Fibroblast of lung (primary cell): ENCODE measurements at regions not wholly inside any gene's neighbourhood (a gene's known extent, or its start where the extent isn't known, plus 50 kb on each side); places are given as distances from the start of the nearest gene placed in this dataset.

Source experiments
- DNase-seq, 2 donors: peaks; one replicate each; pipeline versions ENCODE4 v3.0.0 to v3.0.0-alpha.2; 2010; ENCODE audit warnings: low read depth in 2 of 2
- H2AFZ ChIP-seq: 2 replicates; pipeline ENCODE4 v1.5.1; 2012; ENCODE audit warnings: low read length, control low read depth, inconsistent platforms
- H3K27ac ChIP-seq: 2 replicates; pipeline ENCODE4 v1.5.1; 2011; ENCODE audit warnings: low read length, control low read depth; ENCODE audit not compliant: insufficient read depth
- H3K27me3 ChIP-seq: 2 replicates; pipeline ENCODE4 v1.5.1; 2011; ENCODE audit warnings: mild to moderate bottlenecking, low read length; ENCODE audit not compliant: control insufficient read depth, insufficient read depth
- H3K36me3 ChIP-seq: 2 replicates; pipeline ENCODE4 v1.5.1; 2011; ENCODE audit warnings: low read length; ENCODE audit not compliant: control insufficient read depth, insufficient read depth
- H3K4me1 ChIP-seq: 2 replicates; pipeline ENCODE4 v1.5.1; 2011; ENCODE audit warnings: low read length; ENCODE audit not compliant: control insufficient read depth, insufficient read depth; ENCODE audit errors: extremely low read depth
- H3K4me2 ChIP-seq: 2 replicates; pipeline ENCODE4 v1.5.1; 2011; ENCODE audit warnings: low read length, control low read depth; ENCODE audit not compliant: insufficient read depth; ENCODE audit errors: extremely low read depth
- H3K4me3 ChIP-seq, 4 experiments: fragments of 200-600 bp in 1 of 4; sonication (generic) in 1 of 4; replicated peaks in 1 of 4; 2 replicates each; pipeline ENCODE4 v1.5.1; 2011 to 2016; ENCODE audit warnings: low read length in 4 of 4, low read depth in 3 of 4, mild to moderate bottlenecking in 3 of 4, control low read depth in 2 of 4, inconsistent platforms in 1 of 4, mixed read lengths in 1 of 4; ENCODE audit not compliant: insufficient read depth in 1 of 4; ENCODE audit errors: control extremely low read depth in 1 of 4
- H3K79me2 ChIP-seq: 2 replicates; pipeline ENCODE4 v1.5.1; 2012; ENCODE audit warnings: mild to moderate bottlenecking, low read length, inconsistent platforms; ENCODE audit not compliant: control insufficient read depth, insufficient read depth
- H3K9ac ChIP-seq: 2 replicates; pipeline ENCODE4 v1.5.1; 2011; ENCODE audit warnings: mild to moderate bottlenecking, low read length, control low read depth; ENCODE audit not compliant: insufficient read depth
- H3K9me3 ChIP-seq: 2 replicates; pipeline ENCODE4 v1.5.1; 2012; ENCODE audit warnings: low read depth, low read length; ENCODE audit not compliant: control insufficient read depth, insufficient read depth
- H4K20me1 ChIP-seq: 2 replicates; pipeline ENCODE4 v1.5.1; 2011; ENCODE audit warnings: low read length; ENCODE audit not compliant: control insufficient read depth, insufficient read depth; ENCODE audit errors: extremely low read depth
- CTCF ChIP-seq, 2 donors: IDR thresholded peaks in 1 of 2; conservative IDR thresholded peaks in 1 of 2; 1 replicate in 1 of 2; 2 replicates in 1 of 2; pipeline ENCODE4 v1.5.1; 2011 to 2012; ENCODE audit warnings: low read length in 2 of 2, control low read depth in 1 of 2, inconsistent platforms in 1 of 2, low read depth in 1 of 2, mild to moderate bottlenecking in 1 of 2
- EZH2 ChIP-seq: IDR thresholded peaks from 2 replicates; pipeline ENCODE4 v1.5.1; 2012; ENCODE audit warnings: low read length, control low read depth, mild to moderate bottlenecking; ENCODE audit errors: missing control alignments

DNA sequence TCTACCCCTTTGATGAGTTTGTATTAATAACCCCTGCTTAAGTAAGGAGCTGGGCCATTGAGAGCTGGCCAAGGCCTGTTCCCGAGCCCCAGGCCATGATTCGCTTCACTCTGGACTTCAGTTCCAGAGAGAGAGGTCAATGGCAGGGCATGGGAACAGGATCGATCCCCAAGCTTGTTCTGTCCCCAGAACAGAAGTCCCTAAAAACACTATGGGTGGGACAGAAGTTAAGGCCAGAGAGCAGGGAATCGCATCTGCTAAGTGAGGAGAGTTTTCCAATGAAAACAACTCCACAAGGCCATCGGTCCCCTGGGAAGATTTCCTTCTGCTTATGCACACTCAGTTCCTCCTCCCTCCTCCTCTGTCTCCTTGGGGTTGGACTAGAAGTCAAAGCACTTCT, 159.6 kb downstream of the LSM5 start:
- no peaks in the 10 kb centered on the region for H4K20me1 ChIP-seq
- H3K36me3 ChIP-seq, result no peaks in the 10 kb centered on the region
- no peak overlapping the region for H3K9ac ChIP-seq
- no peaks in the 10 kb centered on the region for H3K79me2 ChIP-seq
- H3K9me3 ChIP-seq, result no peaks in the 10 kb centered on the region
- no peak overlapping the region for H2AFZ ChIP-seq
- no peak overlapping the region for H3K27ac ChIP-seq
- H3K27me3 ChIP-seq, result no peaks in the 10 kb centered on the region
- no peak for DNase-seq
- no peak overlapping the region for H3K4me2 ChIP-seq
- H3K4me1 ChIP-seq, result no peaks in the 10 kb centered on the region
- TF ChIP-seq EZH2 (no peak), CTCF (conservative IDR thresholded peaks at IDR 0.05 in 1 of 2, IDR thresholded peaks at IDR 0.05 in 1 of 2; ENCODE audit: low read depth in 1 of 2, low read length in 2 of 2) (no peak)
- H3K4me3 ChIP-seq, result no peak overlapping the region

GRCh38 chr7:32326078-32326477, 164.1 kb downstream of the LSM5 start:
- Histone ChIP-seq H3K36me3 (no peaks in the 10 kb centered on the region), H3K4me1 (no peaks in the 10 kb centered on the region), H3K4me3 (no peak overlapping the region), H2AFZ (no peak overlapping the region), H4K20me1 (no peaks in the 10 kb centered on the region), H3K27ac (no peak overlapping the region), H3K27me3 (no peaks in the 10 kb centered on the region), H3K4me2 (no peak overlapping the region), H3K79me2 (no peaks in the 10 kb centered on the region), H3K9ac (no peak overlapping the region), H3K9me3 (no peaks in the 10 kb centered on the region)
- no peak for DNase-seq
- TF ChIP-seq EZH2 (no peak), CTCF (conservative IDR thresholded peaks at IDR 0.05 in 1 of 2, IDR thresholded peaks at IDR 0.05 in 1 of 2; ENCODE audit: low read depth in 1 of 2, low read length in 2 of 2) (no peak)

- DNase-seq, result no peak
- Histone ChIP-seq H3K27me3 (no peaks in the 10 kb centered on the region), H3K36me3 (no peaks in the 10 kb centered on the region), H3K9me3 (no peaks in the 10 kb centered on the region), H3K4me3 (no peak overlapping the region), H3K79me2 (no peaks in the 10 kb centered on the region), H3K4me1 (no peaks in the 10 kb centered on the region), H3K27ac (no peak overlapping the region), H3K4me2 (no peak overlapping the region), H3K9ac (no peak overlapping the region), H2AFZ (no peak overlapping the region), H4K20me1 (no peaks in the 10 kb centered on the region)
- TF ChIP-seq CTCF (conservative IDR thresholded peaks at IDR 0.05 in 1 of 2, IDR thresholded peaks at IDR 0.05 in 1 of 2; ENCODE audit: low read depth in 1 of 2, low read length in 2 of 2) (no peak), EZH2 (no peak)
Observed at GRCh38 chr7:32323712-32324111, 166.5 kb downstream of the LSM5 start.
